Colonic mucosa (tissue), 4 donors: ENCODE measurements at regions not wholly inside any gene's neighbourhood (a gene's known extent, or its start where the extent isn't known, plus 50 kb on each side); places are given as distances from the start of the nearest gene placed in this dataset.

Experiments used
- DNase-seq: peaks from one replicate; pipeline ENCODE4 v3.0.0-alpha.2; 2020
- H3K27ac ChIP-seq: fragments of 200-600 bp; one replicate; pipeline ENCODE4 v1.8.0; 2021
- H3K27me3 ChIP-seq: fragments of 200-600 bp; one replicate; pipeline ENCODE4 v1.8.0; 2021
- H3K36me3 ChIP-seq: fragments of 200-600 bp; one replicate; pipeline ENCODE4 v1.8.0; 2021
- H3K4me1 ChIP-seq: fragments of 200-600 bp; one replicate; pipeline ENCODE4 v1.8.0; 2021; ENCODE audit warnings: mild to moderate bottlenecking
- H3K4me3 ChIP-seq: fragments of 200-600 bp; one replicate; pipeline ENCODE4 v1.8.0; 2021
- H3K9ac ChIP-seq, 2 donors: one replicate each; pipeline ENCODE4 v1.7.0; 2013; ENCODE audit warnings: control low read depth in 2 of 2, low read depth in 2 of 2, low read length in 2 of 2
- H3K9me3 ChIP-seq: fragments of 200-600 bp; one replicate; pipeline ENCODE4 v1.8.0; 2021
- CTCF ChIP-seq: fragments of 200-600 bp; IDR thresholded peaks from one replicate; pipeline ENCODE4 v1.8.0; 2022; ENCODE audit warnings: antibody characterized with exemption, mild to moderate bottlenecking
- intact Hi-C: fragments of 100-400 bp; cut with DNase I; formaldehyde crosslinking; loops from one replicate; pipeline ENCODE4 v1.14.1; 2022
- donor health status: healthy.
- donor health status: DM: no; HTN: no; CAD: no.
- donor health status: DM: no; HTN: no; CAD: no.

- intact Hi-C loops, result no loop called here
- no peaks in the 10 kb centered on the region for H3K9me3 ChIP-seq
- H3K4me1 ChIP-seq, result no peaks in the 10 kb centered on the region
- no peaks in the 10 kb centered on the region for H3K27me3 ChIP-seq
- DNase-seq, result no peak
- no peak overlapping the region for H3K9ac ChIP-seq
- H3K36me3 ChIP-seq, result no peaks in the 10 kb centered on the region
- no peak overlapping the region for H3K4me3 ChIP-seq
- no peak overlapping the region for H3K27ac ChIP-seq
- no peak for TF ChIP-seq CTCF
These were observed 159.2 kb upstream of the SLC24A2 start for GRCh38 chr9:19947996-19948395.

- H3K27ac ChIP-seq, result no peak overlapping the region
- no peak overlapping the region for H3K4me3 ChIP-seq
- intact Hi-C loops, result no loop called here
- H3K4me1 ChIP-seq, result no peaks in the 10 kb centered on the region
- DNase-seq, result no peak
- no peaks in the 10 kb centered on the region for H3K36me3 ChIP-seq
- no peak for TF ChIP-seq CTCF
- no peaks in the 10 kb centered on the region for H3K27me3 ChIP-seq
- H3K9me3 ChIP-seq, result no peaks in the 10 kb centered on the region
- H3K9ac ChIP-seq, result no peak overlapping the region
These were observed 157.7 kb upstream of the SLC24A2 start for GRCh38 chr9:19946441-19947109.

GRCh38 chr9:19941874-19942273 lies 153.0 kb upstream of the SLC24A2 start:
- H3K4me3 ChIP-seq, result no peak overlapping the region
- H3K9me3 ChIP-seq, result no peaks in the 10 kb centered on the region
- H3K27ac ChIP-seq, result no peak overlapping the region
- no peaks in the 10 kb centered on the region for H3K27me3 ChIP-seq
- no peak for DNase-seq
- no peaks in the 10 kb centered on the region for H3K4me1 ChIP-seq
- no peaks in the 10 kb centered on the region for H3K36me3 ChIP-seq
- intact Hi-C loops, result no loop called here
- no peak overlapping the region for H3K9ac ChIP-seq
- no peak for TF ChIP-seq CTCF

GRCh38 chr9:19940811-19941535 lies 152.1 kb upstream of the SLC24A2 start:
- no peak for DNase-seq
- Histone ChIP-seq H3K9me3 (no peaks in the 10 kb centered on the region), H3K4me3 (no peak overlapping the region), H3K36me3 (no peaks in the 10 kb centered on the region), H3K27me3 (no peaks in the 10 kb centered on the region), H3K4me1 (no peaks in the 10 kb centered on the region), H3K9ac (no peak overlapping the region), H3K27ac (no peak overlapping the region)
- intact Hi-C loops, result no loop called here
- no peak for TF ChIP-seq CTCF

GRCh38 chr9:19939734-19940278 lies 151.0 kb upstream of the SLC24A2 start:
- intact Hi-C loops, result no loop called here

More at GRCh38 chr9:19939734-19940278, 151.0 kb upstream of the SLC24A2 start:
- no peak overlapping the region for H3K9ac ChIP-seq
- no peaks in the 10 kb centered on the region for H3K36me3 ChIP-seq
- H3K4me1 ChIP-seq, result no peaks in the 10 kb centered on the region
- H3K27me3 ChIP-seq, result no peaks in the 10 kb centered on the region
- TF ChIP-seq CTCF, result no peak
- H3K27ac ChIP-seq, result no peak overlapping the region
- DNase-seq, result no peak
- H3K9me3 ChIP-seq, result no peaks in the 10 kb centered on the region
- H3K4me3 ChIP-seq, result no peak overlapping the region
